Fibroblast of skin of left biceps (primary cell): ENCODE measurements at regions not wholly inside any gene's neighbourhood (a gene's known extent, or its start where the extent isn't known, plus 50 kb on each side); places are given as distances from the start of the nearest gene placed in this dataset.
"Not testable (repeated sequence)": the region's sequence is repeated elsewhere in the genome, so short reads cannot be mapped to it uniquely, and the experiment has no call there.

ENCODE experiments used
- DNase-seq, 2 experiments: peaks; one replicate each; pipeline ENCODE4 v3.0.0-alpha.2; 2013; ENCODE audit warnings: low read depth in 2 of 2

- not testable (repeated sequence) for DNase-seq
These were observed 60.2 kb upstream of the SULF2 start for GRCh38 chr20:47845382-47845977.

DNA sequence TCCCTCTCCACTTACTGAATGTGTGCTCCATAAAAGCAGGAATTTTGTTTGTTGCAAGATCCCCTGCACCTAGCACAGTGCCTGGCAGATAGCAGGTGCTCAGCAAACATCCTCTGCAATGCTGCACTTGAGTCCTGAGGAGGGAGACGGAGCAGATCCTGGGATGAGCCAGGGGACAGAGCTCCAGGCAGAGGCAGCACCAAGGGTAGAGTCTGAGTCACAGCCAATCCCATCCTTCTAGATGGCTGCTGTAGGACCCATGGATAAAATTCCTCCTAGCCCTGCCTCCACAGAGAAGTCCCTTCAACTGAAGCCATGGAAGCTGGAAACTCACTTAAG is 59.3 kb upstream of the SULF2 start:
- not testable (repeated sequence) for DNase-seq

- DNase-seq = no peak
These were observed 58.7 kb upstream of the SULF2 start for GRCh38 chr20:47843886-47844567.

DNA sequence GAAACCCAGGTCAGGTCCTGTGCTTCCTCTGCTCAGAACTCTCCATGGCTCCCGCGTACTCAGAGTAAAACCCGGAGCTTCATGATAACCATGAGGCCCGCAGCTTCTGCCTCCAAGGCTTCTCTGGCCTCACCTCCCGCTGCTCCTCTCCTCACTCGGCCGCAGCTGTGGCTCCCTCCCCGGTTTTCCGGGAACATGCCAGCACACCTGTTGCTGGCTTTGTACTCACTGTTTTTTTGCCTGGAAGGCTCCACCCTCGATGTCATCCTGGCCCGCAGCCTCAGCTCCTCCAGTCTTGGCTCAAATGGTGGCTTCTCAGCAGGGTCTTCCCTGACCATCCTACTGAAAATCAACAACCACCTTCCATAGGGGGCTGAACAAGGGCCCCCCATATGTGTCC is 57.7 kb upstream of the SULF2 start:
- not testable (repeated sequence) for DNase-seq

GRCh38 chr20:47842004-47842403 is 56.7 kb upstream of the SULF2 start:
- not testable (repeated sequence) for DNase-seq

GRCh38 chr20:47836256-47836817 is 51.1 kb upstream of the SULF2 start:
- DNase-seq = not testable (repeated sequence)
